Stomach (tissue), 4 donors: ENCODE measurements at regions not wholly inside any gene's neighbourhood (a gene's known extent, or its start where the extent isn't known, plus 50 kb on each side); places are given as distances from the start of the nearest gene placed in this dataset.

Experiments
- EP300 ChIP-seq: sonication (generic); formaldehyde crosslinking; IDR thresholded peaks from one replicate; pipeline ENCODE4 v1.6.1; 2017; ENCODE audit warnings: antibody characterized with exemption
- POLR2A ChIP-seq, 4 donors: fragments of 450-650 bp; IDR thresholded peaks; one replicate each; pipeline ENCODE4 v1.6.1; 2016; ENCODE audit warnings: antibody characterized with exemption in 4 of 4, control low read depth in 2 of 4, mild to moderate bottlenecking in 1 of 4, moderate library complexity in 1 of 4
- POLR2AphosphoS5 ChIP-seq, 3 donors: sonication (generic); formaldehyde crosslinking; IDR thresholded peaks; one replicate each; pipeline ENCODE4 v1.6.1; 2016; ENCODE audit warnings: antibody characterized with exemption in 3 of 3
- TF ChIP-seq, protein P1 (sequence below), 7 experiments: fragments of 450-650 bp in 4 of 7; fragments of 200-600 bp in 3 of 7; sonication (generic) in 3 of 7; IDR thresholded peaks; one replicate each; pipeline ENCODE4 v1.5.1; 2016 to 2019; ENCODE audit warnings: antibody characterized with exemption in 7 of 7, control low read depth in 2 of 7, mild to moderate bottlenecking in 1 of 7

DNA sequence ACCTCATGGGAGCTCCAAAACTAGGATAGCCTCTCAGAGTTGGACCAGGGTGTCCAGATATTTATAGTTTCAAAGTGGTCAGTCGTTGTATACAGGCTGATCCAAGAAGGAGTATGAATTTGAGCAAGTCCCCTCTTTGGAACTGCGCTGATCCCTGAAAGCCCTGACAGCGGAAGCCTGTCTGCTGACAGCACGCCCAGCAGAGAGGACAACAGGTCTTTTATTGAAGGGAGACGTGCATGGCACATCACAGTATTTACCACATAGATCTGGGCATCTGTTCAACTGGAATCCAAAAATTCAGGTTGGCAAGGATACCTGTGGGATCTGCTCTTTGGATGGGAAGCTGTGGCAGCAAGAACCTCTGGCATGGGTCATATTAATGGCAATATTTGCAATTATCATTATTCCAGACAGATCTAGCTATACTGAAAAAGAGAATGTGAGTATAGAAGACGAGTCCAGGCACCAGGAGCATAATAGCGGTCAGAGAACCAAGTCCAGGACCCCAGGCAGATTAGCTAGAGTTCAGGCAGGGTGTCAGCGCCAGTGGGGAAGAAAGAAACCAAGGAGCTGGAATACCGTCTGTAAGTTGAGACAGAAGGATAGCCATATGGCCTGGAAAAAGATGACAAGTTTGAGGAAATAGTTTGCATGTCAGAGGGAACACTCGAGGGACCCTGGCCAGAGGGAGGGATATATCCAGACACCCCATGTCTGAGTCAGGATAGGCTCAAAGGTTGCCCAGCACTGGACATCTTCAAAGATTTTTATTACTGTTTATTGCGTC lies 260.4 kb upstream of the FANCL start:
- TF ChIP-seq, protein P1, sequence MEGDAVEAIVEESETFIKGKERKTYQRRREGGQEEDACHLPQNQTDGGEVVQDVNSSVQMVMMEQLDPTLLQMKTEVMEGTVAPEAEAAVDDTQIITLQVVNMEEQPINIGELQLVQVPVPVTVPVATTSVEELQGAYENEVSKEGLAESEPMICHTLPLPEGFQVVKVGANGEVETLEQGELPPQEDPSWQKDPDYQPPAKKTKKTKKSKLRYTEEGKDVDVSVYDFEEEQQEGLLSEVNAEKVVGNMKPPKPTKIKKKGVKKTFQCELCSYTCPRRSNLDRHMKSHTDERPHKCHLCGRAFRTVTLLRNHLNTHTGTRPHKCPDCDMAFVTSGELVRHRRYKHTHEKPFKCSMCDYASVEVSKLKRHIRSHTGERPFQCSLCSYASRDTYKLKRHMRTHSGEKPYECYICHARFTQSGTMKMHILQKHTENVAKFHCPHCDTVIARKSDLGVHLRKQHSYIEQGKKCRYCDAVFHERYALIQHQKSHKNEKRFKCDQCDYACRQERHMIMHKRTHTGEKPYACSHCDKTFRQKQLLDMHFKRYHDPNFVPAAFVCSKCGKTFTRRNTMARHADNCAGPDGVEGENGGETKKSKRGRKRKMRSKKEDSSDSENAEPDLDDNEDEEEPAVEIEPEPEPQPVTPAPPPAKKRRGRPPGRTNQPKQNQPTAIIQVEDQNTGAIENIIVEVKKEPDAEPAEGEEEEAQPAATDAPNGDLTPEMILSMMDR (IDR thresholded peaks at IDR 0.05): no peak
- TF ChIP-seq POLR2A (IDR thresholded peaks at IDR 0.05) (no peak), POLR2AphosphoS5 (IDR thresholded peaks at IDR 0.05) (no peak), EP300 (no peak)
